Karpas-422 (cell line): ENCODE measurements at regions not wholly inside any gene's neighbourhood (a gene's known extent, or its start where the extent isn't known, plus 50 kb on each side); places are given as distances from the start of the nearest gene placed in this dataset.

Source experiments
- DNase-seq: peaks from one replicate; pipeline ENCODE4 v3.0.0-alpha.2; 2015
- H2AFZ ChIP-seq: fragments of 200-600 bp; sonication (generic); 2 replicates; pipeline ENCODE4 v1.6.1; 2014; ENCODE audit warnings: antibody characterized with exemption, low read length, mixed read lengths
- H3K27ac ChIP-seq: fragments of 200-600 bp; sonication (generic); 2 replicates; pipeline ENCODE4 v1.5.1; 2014; ENCODE audit warnings: mild to moderate bottlenecking, low read length, moderate library complexity
- H3K27me3 ChIP-seq: fragments of 200-600 bp; sonication (generic); 2 replicates; pipeline ENCODE4 v1.6.1; 2014; ENCODE audit warnings: low read length, mixed read lengths
- H3K36me3 ChIP-seq: fragments of 200-600 bp; sonication (generic); 2 replicates; pipeline ENCODE4 v1.6.1; 2014; ENCODE audit warnings: low read length, mixed read lengths; ENCODE audit not compliant: insufficient read depth
- H3K4me1 ChIP-seq: fragments of 200-600 bp; sonication (generic); 2 replicates; pipeline ENCODE4 v1.6.1; 2014; ENCODE audit warnings: mild to moderate bottlenecking, low read length, mixed read lengths
- H3K4me2 ChIP-seq: fragments of 200-600 bp; sonication (generic); 2 replicates; pipeline ENCODE4 v1.6.1; 2014; ENCODE audit warnings: low read length, low read depth, mild to moderate bottlenecking; ENCODE audit not compliant: poor library complexity, severe bottlenecking
- H3K4me3 ChIP-seq: fragments of 200-600 bp; sonication (generic); 2 replicates; pipeline ENCODE4 v1.5.1; 2014; ENCODE audit warnings: mild to moderate bottlenecking, antibody characterized with exemption, low read length, mixed read lengths
- H3K79me2 ChIP-seq: fragments of 200-600 bp; sonication (generic); 2 replicates; pipeline ENCODE4 v1.6.1; 2014; ENCODE audit warnings: mild to moderate bottlenecking, low read length, mixed read lengths
- H3K9ac ChIP-seq: fragments of 200-600 bp; sonication (generic); 2 replicates; pipeline ENCODE4 v1.6.0; 2014; ENCODE audit warnings: low read length
- H3K9me2 ChIP-seq: fragments of 200-600 bp; sonication (generic), shearing (Covaris generic); replicated peaks from 2 replicates; pipeline ENCODE4 v1.6.0; 2014; ENCODE audit warnings: mild to moderate bottlenecking, low read length, moderate library complexity; ENCODE audit not compliant: insufficient read depth
- H3K9me3 ChIP-seq: fragments of 300-700, 200-600 bp; sonication (generic); 2 replicates; pipeline ENCODE4 v1.6.1; 2014; ENCODE audit warnings: low read length, mixed read lengths
- H4K20me1 ChIP-seq: fragments of 200-600 bp; sonication (generic); 2 replicates; pipeline ENCODE4 v1.6.1; 2014; ENCODE audit warnings: mild to moderate bottlenecking, antibody characterized with exemption, low read length, low read depth; ENCODE audit not compliant: insufficient read depth

DNA sequence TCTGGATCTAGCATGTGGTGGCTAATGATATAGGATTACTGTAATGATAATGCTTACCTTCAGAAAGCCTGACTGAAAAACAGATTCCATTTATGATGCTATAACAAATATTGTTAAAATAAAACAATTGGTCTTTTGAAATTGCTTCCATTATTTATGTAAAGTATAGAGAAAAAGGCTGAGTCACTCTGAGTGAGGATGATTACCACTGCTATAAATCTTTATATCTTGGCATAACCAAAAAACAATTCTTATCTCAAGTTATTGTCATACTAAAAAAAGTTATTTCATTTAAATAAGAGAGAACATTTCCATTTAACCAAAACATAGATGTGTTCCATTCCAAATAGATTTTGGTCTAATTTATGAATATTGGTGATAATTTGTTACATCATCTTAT, 53.0 kb upstream of the DST start:
- Histone ChIP-seq H3K36me3 (no peaks in the 10 kb centered on the region), H3K4me3 (no peak overlapping the region), H3K4me1 (no peaks in the 10 kb centered on the region), H3K9me2 (no peaks in the 10 kb centered on the region), H3K79me2 (no peaks in the 10 kb centered on the region), H3K27ac (no peak overlapping the region), H3K9me3 (no peaks in the 10 kb centered on the region), H3K4me2 (no peak overlapping the region), H4K20me1 (no peaks in the 10 kb centered on the region), H3K9ac (no peak overlapping the region), H2AFZ (no peak overlapping the region), H3K27me3 (no peaks in the 10 kb centered on the region)
- no peak for DNase-seq

GRCh38 chr6:56694002-56694401, 51.3 kb upstream of the DST start:
- Histone ChIP-seq H4K20me1 (no peaks in the 10 kb centered on the region), H3K4me3 (no peak overlapping the region), H3K4me2 (no peak overlapping the region), H3K9ac (no peak overlapping the region), H3K79me2 (no peaks in the 10 kb centered on the region), H3K27ac (no peak overlapping the region), H2AFZ (no peak overlapping the region), H3K36me3 (no peaks in the 10 kb centered on the region), H3K9me3 (no peaks in the 10 kb centered on the region), H3K27me3 (no peaks in the 10 kb centered on the region), H3K4me1 (no peaks in the 10 kb centered on the region), H3K9me2 (no peaks in the 10 kb centered on the region)
- no peak for DNase-seq

GRCh38 chr6:56693246-56693607, 50.5 kb upstream of the DST start:
- Histone ChIP-seq H3K4me2 (no peak overlapping the region), H3K27ac (no peak overlapping the region), H3K9me3 (no peaks in the 10 kb centered on the region), H3K27me3 (no peaks in the 10 kb centered on the region), H3K4me1 (no peaks in the 10 kb centered on the region), H3K9ac (no peak overlapping the region), H3K79me2 (no peaks in the 10 kb centered on the region), H2AFZ (no peak overlapping the region), H3K36me3 (no peaks in the 10 kb centered on the region), H4K20me1 (no peaks in the 10 kb centered on the region), H3K9me2 (no peaks in the 10 kb centered on the region), H3K4me3 (no peak overlapping the region)
- no peak for DNase-seq

- Histone ChIP-seq H3K4me2 (no peak overlapping the region), H3K4me3 (no peak overlapping the region), H2AFZ (no peak overlapping the region), H3K36me3 (no peaks in the 10 kb centered on the region), H3K27me3 (no peaks in the 10 kb centered on the region), H3K9me2 (no peaks in the 10 kb centered on the region), H3K79me2 (no peaks in the 10 kb centered on the region), H3K9ac (no peak overlapping the region), H3K9me3 (no peaks in the 10 kb centered on the region), H4K20me1 (no peaks in the 10 kb centered on the region), H3K4me1 (no peaks in the 10 kb centered on the region), H3K27ac (no peak overlapping the region)
- DNase-seq = no peak
Measured at GRCh38 chr6:56692523-56693245, 50.0 kb upstream of the DST start.
